GM21515 (cell line): ENCODE measurements at regions not wholly inside any gene's neighbourhood (a gene's known extent, or its start where the extent isn't known, plus 50 kb on each side); places are given as distances from the start of the nearest gene placed in this dataset.
A peak's percentile ranks its signal among the peaks of the same experiment; 100 is the strongest.

Experiments used
- ATAC-seq: cut with Tn5 transposase; IDR thresholded peaks from one replicate; pipeline ENCODE4 v1.9.1; 2021; ENCODE audit not compliant: unreplicated experiment

DNA sequence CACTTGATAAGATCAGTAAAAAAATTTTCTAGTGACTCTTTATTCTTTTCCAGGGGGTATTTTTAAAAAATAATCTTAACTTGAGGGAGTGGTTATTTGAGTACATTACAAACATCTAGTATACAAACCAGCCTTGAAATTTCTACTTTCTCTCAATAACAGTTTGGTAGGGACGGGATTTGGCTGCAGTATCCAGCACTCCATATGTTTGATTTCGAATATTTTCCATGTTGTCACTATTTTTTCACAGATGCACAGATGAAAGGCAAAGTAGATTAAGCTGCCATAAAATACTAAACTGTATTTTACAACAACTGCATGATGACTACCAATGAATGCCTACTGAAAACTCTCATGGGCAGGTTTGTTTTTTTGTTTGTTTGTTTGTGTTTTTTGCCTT lies 225.0 kb downstream of the COX7B2 start:
- ATAC-seq, result no peak

DNA sequence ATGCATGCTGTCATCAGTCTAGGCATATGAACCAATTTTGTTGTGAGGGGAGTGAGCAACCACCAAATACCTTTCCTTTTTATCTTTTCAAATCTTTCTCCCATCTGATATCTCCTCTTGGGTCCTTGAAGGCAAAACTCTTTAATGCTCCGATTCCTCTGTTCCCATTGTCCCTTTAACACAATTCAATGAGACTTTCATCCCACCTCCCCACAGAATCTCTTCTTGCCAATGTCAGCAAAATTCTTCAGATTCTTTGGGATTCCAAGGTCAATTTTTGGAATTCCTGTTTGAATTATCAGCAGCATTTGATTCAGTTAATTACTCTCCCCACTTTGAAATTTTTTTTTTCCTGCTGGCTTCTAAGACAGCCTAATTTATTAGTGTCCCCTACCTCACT lies 232.7 kb downstream of the COX7B2 start:
- ATAC-seq, result no peak

DNA sequence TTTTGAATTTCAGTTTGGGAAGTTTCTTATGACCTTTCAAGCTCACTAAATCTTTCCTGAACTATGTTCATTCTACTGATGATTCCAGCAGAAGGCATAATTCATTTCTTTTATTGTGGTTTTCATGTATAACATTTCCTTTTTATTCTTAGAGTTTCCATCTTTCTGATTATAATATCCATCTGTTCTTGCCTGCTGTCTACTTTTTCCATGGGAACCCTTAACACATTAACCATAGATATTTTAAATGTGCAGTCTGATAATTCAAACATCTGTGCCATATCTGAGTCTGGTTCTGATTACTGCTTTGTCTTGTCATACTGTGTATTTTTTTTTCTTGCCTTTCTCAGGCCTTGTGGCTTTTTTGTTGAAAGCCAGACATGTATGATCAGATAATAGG lies 234.7 kb downstream of the COX7B2 start:
- ATAC-seq, result no peak

DNA sequence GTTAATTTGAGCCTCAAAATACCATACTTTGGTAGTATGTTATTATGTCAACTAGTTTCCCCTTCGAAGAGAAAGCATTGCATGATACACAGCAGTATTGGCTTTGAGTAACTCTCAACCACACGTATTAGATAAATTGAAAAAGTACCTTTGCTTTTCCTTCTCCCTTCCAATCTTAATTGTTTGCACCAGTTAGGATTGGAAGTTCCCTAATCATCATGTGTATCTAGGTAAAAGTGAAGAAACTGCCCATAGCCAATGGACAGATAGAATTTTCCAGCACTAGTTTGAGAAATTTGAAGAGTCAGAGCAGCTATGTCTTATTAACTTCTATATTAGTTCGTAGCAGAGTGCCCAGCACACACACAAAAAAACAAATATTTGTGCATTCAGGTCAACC lies 241.3 kb downstream of the COX7B2 start:
- ATAC-seq, result no peak

DNA sequence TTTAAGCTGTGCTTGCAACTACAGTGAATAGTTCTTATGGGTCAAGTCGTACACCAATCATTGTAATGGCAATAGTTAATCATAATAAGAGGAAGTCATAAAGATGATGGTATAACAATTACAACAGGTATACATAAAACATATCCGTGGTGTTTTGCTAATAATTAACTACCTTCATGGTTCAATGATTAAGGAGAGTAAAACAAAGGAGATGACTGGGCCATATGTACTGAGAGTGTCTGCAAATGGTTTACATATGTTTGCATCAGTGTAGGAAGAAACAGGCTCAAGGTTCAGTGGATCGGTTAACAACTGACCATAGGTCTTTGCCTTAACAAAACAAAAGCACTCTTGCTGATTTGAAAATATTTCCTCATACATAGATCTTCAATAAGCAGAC lies 253.0 kb downstream of the COX7B2 start:
- ATAC-seq, result no peak

DNA sequence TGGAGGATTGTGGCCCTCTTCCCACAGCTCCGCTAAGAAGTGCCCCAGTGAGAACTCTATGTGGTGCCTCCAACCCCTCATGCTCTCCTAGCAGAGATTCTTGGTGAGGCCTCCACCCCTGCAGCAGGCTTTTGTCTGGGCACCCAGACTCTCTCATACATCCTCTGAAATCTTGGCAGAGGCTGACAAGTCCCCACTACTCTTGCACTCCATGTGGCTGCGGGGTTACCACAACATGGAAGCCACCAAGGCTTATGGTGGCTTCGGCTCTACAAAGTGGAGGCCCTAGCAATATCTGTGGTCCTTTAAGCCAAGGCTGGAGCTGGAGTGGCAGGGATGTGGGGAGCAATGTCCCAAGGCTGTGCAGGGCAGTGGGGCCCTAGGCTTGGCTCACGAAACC lies 255.2 kb downstream of the COX7B2 start:
- no peak for ATAC-seq

DNA sequence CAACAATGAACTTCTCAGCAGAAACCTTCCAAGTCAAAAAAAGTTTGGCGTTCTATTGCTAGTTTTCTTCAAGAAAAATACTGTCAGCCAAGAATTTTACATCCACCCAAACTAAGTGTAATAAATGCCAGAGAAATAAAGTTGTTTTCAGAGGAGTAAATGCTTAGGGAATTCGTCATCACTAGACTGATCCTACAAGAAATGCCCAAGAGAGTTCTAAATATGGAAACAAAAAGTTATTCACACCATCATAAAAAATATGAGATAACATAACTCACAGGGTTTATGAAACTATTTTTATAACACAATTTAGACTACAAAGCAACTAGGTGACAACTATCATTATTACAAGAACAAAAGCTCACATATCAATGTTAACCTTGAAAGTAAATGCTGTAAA lies 259.5 kb upstream of the GABRA2 start:
- ATAC-seq, result no peak

DNA sequence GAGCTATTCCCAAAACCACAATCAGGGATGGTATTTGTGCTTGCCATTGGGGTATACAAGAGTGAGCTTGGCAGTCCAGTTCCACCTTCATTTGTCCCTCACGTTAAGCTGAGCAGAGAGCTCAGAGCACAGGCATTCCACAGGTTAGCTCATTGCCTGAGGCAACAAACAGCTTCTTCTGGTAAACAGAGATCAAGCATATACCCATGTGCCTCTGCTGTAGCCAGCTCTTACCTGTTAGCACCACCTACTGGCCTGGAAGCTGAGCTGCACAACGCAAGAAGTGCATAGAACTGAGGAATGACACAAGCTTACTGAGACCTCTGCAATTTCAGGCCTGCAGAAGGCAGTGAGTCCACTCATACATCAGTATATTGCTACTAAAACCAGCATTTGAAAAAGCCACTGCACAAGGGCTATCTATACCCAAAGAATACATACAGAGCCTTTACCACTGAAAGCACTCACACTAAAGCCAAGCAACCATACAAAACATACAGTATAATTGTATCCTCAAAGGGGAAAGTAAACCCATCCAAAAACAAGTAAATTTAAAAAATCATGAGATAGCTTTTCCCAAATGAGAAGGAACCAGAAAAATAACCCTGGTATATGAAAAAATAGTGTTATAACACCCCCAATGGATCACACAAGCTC lies 258.3 kb upstream of the GABRA2 start:
- peak; percentile 88 for ATAC-seq

DNA sequence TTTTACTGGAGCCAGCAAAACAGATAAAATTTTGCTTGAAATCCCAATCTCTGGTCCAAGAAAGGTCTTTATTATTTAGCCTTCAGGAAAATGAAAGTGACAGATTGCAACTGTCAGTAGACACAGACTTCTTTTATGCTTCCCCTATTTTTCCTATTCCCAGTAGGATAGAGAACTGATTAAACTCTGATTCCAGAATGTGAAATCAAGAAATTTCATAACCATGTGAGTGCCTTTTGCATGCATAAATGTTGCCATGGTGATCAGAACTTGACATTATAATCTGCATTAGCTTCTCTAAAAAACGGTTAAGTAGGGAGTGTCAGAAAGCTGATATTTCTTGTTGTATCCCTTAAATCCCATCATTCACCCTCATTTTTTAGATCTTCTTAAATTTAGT lies 255.2 kb upstream of the GABRA2 start:
- no peak for ATAC-seq
